ENCODE measurements at regions not wholly inside any gene's neighbourhood (a gene's known extent, or its start where the extent isn't known, plus 50 kb on each side); places are given as distances from the start of the nearest gene placed in this dataset.

DNA sequence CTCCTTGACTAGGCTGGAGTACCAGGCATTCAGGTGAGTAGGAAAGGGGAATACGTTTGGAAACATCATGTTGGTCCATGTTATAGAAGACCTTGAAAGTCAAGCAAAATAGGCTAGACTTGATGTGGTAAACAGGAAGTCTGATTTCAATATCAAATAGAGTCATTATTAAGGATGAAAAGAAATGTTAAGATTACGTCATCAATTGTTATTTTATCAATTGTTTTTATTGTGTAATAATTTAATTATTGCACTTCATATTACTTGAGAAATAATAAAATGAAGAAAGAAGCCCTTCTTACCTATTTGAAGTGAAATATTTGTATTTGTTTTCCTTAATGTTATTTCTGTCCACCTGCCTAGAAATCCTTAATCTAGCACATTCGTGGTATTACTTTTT is 361.0 kb upstream of the HAND2 start:
- no peaks in the 10 kb centered on the region for H3K9me3 ChIP-seq (ENCODE audit: control insufficient read depth, insufficient read depth, low read length)
- no peak overlapping the region for H3K27ac ChIP-seq (ENCODE audit: low read depth, low read length)
- no peak overlapping the region for H3K4me3 ChIP-seq (ENCODE audit: low read depth, low read length)
- H3K4me1 ChIP-seq (ENCODE audit: control insufficient read depth, insufficient read depth, low read length): no peaks in the 10 kb centered on the region
- no peaks in the 10 kb centered on the region for H3K27me3 ChIP-seq (ENCODE audit: control insufficient read depth, insufficient read depth, low read length)
- DNase-seq (ENCODE audit: low read depth in 4 of 6, low spot score in 6 of 6): no peak
- no peaks in the 10 kb centered on the region for H3K36me3 ChIP-seq (ENCODE audit: control insufficient read depth, insufficient read depth, low read length)
- WGBS (ENCODE audit: insufficient coverage): no CpG with 5 or more reads among the region's 3 CpGs

- H3K4me3 ChIP-seq (ENCODE audit: low read depth, low read length): no peak overlapping the region
- H3K27me3 ChIP-seq (ENCODE audit: control insufficient read depth, insufficient read depth, low read length): no peaks in the 10 kb centered on the region
- no peaks in the 10 kb centered on the region for H3K36me3 ChIP-seq (ENCODE audit: control insufficient read depth, insufficient read depth, low read length)
- H3K9me3 ChIP-seq (ENCODE audit: control insufficient read depth, insufficient read depth, low read length): no peaks in the 10 kb centered on the region
- no CpG with 5 or more reads among the region's 4 CpGs for WGBS (ENCODE audit: insufficient coverage)
- H3K27ac ChIP-seq (ENCODE audit: low read depth, low read length): no peak overlapping the region
- H3K4me1 ChIP-seq (ENCODE audit: control insufficient read depth, insufficient read depth, low read length): no peaks in the 10 kb centered on the region
- no peak for DNase-seq (ENCODE audit: low read depth in 4 of 6, low spot score in 6 of 6)
Observed at GRCh38 chr4:173883821-173884220, 353.8 kb upstream of the HAND2 start.

GRCh38 chr4:173880897-173881296 is 350.9 kb upstream of the HAND2 start:
- Histone ChIP-seq H3K4me1 (ENCODE audit: control insufficient read depth, insufficient read depth, low read length) (no peaks in the 10 kb centered on the region), H3K27me3 (ENCODE audit: control insufficient read depth, insufficient read depth, low read length) (no peaks in the 10 kb centered on the region), H3K27ac (ENCODE audit: low read depth, low read length) (no peak overlapping the region), H3K9me3 (ENCODE audit: control insufficient read depth, insufficient read depth, low read length) (no peaks in the 10 kb centered on the region), H3K4me3 (ENCODE audit: low read depth, low read length) (no peak overlapping the region), H3K36me3 (ENCODE audit: control insufficient read depth, insufficient read depth, low read length) (no peaks in the 10 kb centered on the region)
- DNase-seq (ENCODE audit: low read depth in 4 of 6, low spot score in 6 of 6): no peak
- WGBS (ENCODE audit: insufficient coverage): no CpG with 5 or more reads among the region's 1 CpG

- WGBS (ENCODE audit: insufficient coverage): no CpG with 5 or more reads among the region's 5 CpGs
- H3K4me3 ChIP-seq (ENCODE audit: low read depth, low read length): no peak overlapping the region
- H3K4me1 ChIP-seq (ENCODE audit: control insufficient read depth, insufficient read depth, low read length): no peaks in the 10 kb centered on the region
- no peaks in the 10 kb centered on the region for H3K36me3 ChIP-seq (ENCODE audit: control insufficient read depth, insufficient read depth, low read length)
- H3K9me3 ChIP-seq (ENCODE audit: control insufficient read depth, insufficient read depth, low read length): no peaks in the 10 kb centered on the region
- DNase-seq (ENCODE audit: low read depth in 4 of 6, low spot score in 6 of 6): no peak
- H3K27me3 ChIP-seq (ENCODE audit: control insufficient read depth, insufficient read depth, low read length): no peaks in the 10 kb centered on the region
- no peak overlapping the region for H3K27ac ChIP-seq (ENCODE audit: low read depth, low read length)
Observed at GRCh38 chr4:173879509-173879908, 349.5 kb upstream of the HAND2 start.

DNA sequence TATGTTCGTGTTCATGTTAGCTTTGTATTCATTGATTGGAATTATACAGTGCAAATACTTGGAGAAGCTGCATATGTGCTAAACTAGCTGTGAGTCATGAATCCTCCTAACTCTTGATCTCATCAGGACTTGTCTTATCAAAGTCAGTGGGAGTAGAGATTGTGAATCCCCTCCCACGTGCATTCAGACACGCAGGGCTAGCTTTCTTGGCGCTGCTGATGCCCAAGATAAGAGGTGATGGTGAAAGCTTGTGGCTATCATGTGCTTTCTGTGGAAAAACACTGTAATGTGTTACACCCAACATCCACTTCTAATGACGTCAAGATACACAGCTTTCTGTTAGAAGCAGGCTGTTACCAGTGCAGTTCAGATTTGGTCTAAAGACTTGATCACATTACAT is 348.7 kb upstream of the HAND2 start:
- no peak for DNase-seq (ENCODE audit: low read depth in 4 of 6, low spot score in 6 of 6)
- no peaks in the 10 kb centered on the region for H3K4me1 ChIP-seq (ENCODE audit: control insufficient read depth, insufficient read depth, low read length)
- H3K4me3 ChIP-seq (ENCODE audit: low read depth, low read length): no peak overlapping the region
- H3K36me3 ChIP-seq (ENCODE audit: control insufficient read depth, insufficient read depth, low read length): no peaks in the 10 kb centered on the region
- H3K27ac ChIP-seq (ENCODE audit: low read depth, low read length): no peak overlapping the region
- H3K27me3 ChIP-seq (ENCODE audit: control insufficient read depth, insufficient read depth, low read length): no peaks in the 10 kb centered on the region
- no CpG with 5 or more reads among the region's 5 CpGs for WGBS (ENCODE audit: insufficient coverage)
- H3K9me3 ChIP-seq (ENCODE audit: control insufficient read depth, insufficient read depth, low read length): no peaks in the 10 kb centered on the region

DNA sequence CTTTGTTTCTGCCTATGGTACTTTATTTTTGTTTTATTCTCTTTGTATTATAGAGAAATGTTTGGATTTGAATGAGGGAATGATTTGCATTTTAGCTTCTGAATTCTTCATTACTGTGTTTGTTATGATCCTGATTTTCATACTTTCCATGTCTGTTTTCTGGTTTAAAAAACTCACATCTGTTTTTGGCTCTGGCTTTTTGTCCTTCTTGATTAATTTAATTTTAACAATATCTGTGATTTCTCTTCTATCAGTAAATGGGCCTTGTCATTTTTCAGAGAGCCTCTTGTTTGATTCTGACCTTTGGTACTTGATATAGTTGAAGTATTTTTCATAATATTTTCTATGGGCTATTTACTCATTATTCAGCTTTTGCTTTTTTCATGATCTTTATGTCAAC is 341.6 kb upstream of the HAND2 start:
- Histone ChIP-seq H3K27me3 (ENCODE audit: control insufficient read depth, insufficient read depth, low read length) (no peaks in the 10 kb centered on the region), H3K27ac (ENCODE audit: low read depth, low read length) (no peak overlapping the region), H3K4me3 (ENCODE audit: low read depth, low read length) (no peak overlapping the region), H3K36me3 (ENCODE audit: control insufficient read depth, insufficient read depth, low read length) (no peaks in the 10 kb centered on the region), H3K9me3 (ENCODE audit: control insufficient read depth, insufficient read depth, low read length) (no peaks in the 10 kb centered on the region), H3K4me1 (ENCODE audit: control insufficient read depth, insufficient read depth, low read length) (no peaks in the 10 kb centered on the region)
- DNase-seq (ENCODE audit: low read depth in 4 of 6, low spot score in 6 of 6): no peak

- H3K27me3 ChIP-seq (ENCODE audit: control insufficient read depth, insufficient read depth, low read length): no peaks in the 10 kb centered on the region
- no peak for DNase-seq (ENCODE audit: low read depth in 4 of 6, low spot score in 6 of 6)
- no peak overlapping the region for H3K27ac ChIP-seq (ENCODE audit: low read depth, low read length)
- no peaks in the 10 kb centered on the region for H3K4me1 ChIP-seq (ENCODE audit: control insufficient read depth, insufficient read depth, low read length)
- no peaks in the 10 kb centered on the region for H3K36me3 ChIP-seq (ENCODE audit: control insufficient read depth, insufficient read depth, low read length)
- no peak overlapping the region for H3K4me3 ChIP-seq (ENCODE audit: low read depth, low read length)
- no CpG with 5 or more reads among the region's 3 CpGs for WGBS (ENCODE audit: insufficient coverage)
- no peaks in the 10 kb centered on the region for H3K9me3 ChIP-seq (ENCODE audit: control insufficient read depth, insufficient read depth, low read length)
Observed at GRCh38 chr4:173866322-173867026, 336.4 kb upstream of the HAND2 start.

GRCh38 chr4:173862754-173863153 is 332.7 kb upstream of the HAND2 start:
- no peaks in the 10 kb centered on the region for H3K36me3 ChIP-seq (ENCODE audit: control insufficient read depth, insufficient read depth, low read length)
- DNase-seq (ENCODE audit: low read depth in 4 of 6, low spot score in 6 of 6): no peak
- no peaks in the 10 kb centered on the region for H3K27me3 ChIP-seq (ENCODE audit: control insufficient read depth, insufficient read depth, low read length)
- no peak overlapping the region for H3K27ac ChIP-seq (ENCODE audit: low read depth, low read length)
- H3K9me3 ChIP-seq (ENCODE audit: control insufficient read depth, insufficient read depth, low read length): no peaks in the 10 kb centered on the region
- no peaks in the 10 kb centered on the region for H3K4me1 ChIP-seq (ENCODE audit: control insufficient read depth, insufficient read depth, low read length)
- no peak overlapping the region for H3K4me3 ChIP-seq (ENCODE audit: low read depth, low read length)
- WGBS (ENCODE audit: insufficient coverage): 83% methylated on average over 1 of the region's 3 CpGs

DNA sequence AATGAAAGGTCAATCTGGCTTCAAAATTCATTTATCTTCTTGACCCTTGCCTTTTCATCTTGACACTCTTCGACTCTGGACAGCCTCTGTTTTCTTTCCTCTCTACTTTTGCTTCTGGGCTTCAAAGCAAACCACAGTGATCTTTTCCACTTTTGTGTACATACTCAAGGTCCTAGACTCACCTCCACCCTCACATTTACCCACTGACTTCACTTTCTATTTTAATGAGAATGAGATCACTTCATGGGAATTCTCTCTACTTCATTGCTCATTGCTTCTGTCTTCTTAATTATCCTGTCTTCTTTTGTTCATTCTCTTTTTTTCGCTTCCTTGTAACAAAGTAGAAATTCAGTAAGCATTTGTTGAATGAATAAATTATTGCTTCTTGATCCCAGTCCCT is 330.1 kb upstream of the HAND2 start:
- H3K27ac ChIP-seq (ENCODE audit: low read depth, low read length): no peak overlapping the region

DNA sequence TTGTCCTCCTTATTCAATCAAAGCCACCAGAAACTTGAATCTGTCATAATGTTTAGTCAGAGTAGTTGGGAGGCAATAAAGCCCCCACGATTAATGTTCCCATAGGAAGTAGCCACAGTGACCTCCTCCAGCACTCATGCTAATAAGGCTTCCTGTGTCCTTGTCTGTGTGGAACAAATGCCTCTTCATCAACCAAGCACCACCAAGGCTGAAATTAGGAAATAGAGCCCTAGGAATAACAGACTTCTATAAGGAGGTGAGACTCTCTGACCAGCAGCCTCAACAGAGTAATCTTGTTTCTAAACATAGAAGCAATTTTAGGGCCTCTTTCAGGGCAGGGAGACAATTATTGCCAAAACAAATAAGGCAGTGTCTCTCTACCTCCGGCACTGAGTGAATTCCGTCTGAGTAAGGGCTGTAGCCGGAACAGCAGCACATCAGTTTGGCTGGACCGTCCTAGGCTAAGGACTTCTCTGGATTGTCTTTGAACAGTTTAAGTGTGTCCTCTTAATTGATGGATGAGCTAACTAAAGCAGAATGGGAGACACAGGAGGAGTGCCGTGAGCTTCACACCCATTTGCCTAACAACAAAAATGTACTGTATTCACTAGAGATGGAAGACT is 329.2 kb upstream of the HAND2 start:
- H3K27ac ChIP-seq (ENCODE audit: low read depth, low read length): no peak overlapping the region
- no peaks in the 10 kb centered on the region for H3K9me3 ChIP-seq (ENCODE audit: control insufficient read depth, insufficient read depth, low read length)
- WGBS (ENCODE audit: insufficient coverage): 23% methylated on average over 3 of the region's 6 CpGs

More for the DNA sequence above, 330.1 kb upstream of the HAND2 start:
- Histone ChIP-seq H3K27me3 (ENCODE audit: control insufficient read depth, insufficient read depth, low read length) (no peaks in the 10 kb centered on the region), H3K4me1 (ENCODE audit: control insufficient read depth, insufficient read depth, low read length) (no peaks in the 10 kb centered on the region), H3K4me3 (ENCODE audit: low read depth, low read length) (no peak overlapping the region), H3K36me3 (ENCODE audit: control insufficient read depth, insufficient read depth, low read length) (no peaks in the 10 kb centered on the region), H3K9me3 (ENCODE audit: control insufficient read depth, insufficient read depth, low read length) (no peaks in the 10 kb centered on the region)
- no peak for DNase-seq (ENCODE audit: low read depth in 4 of 6, low spot score in 6 of 6)
- 46% methylated on average over 1 of the region's 2 CpGs for WGBS (ENCODE audit: insufficient coverage)

More for the DNA sequence above, 329.2 kb upstream of the HAND2 start:
- H3K36me3 ChIP-seq (ENCODE audit: control insufficient read depth, insufficient read depth, low read length): no peaks in the 10 kb centered on the region
- no peak overlapping the region for H3K4me3 ChIP-seq (ENCODE audit: low read depth, low read length)
- H3K4me1 ChIP-seq (ENCODE audit: control insufficient read depth, insufficient read depth, low read length): no peaks in the 10 kb centered on the region
- H3K27me3 ChIP-seq (ENCODE audit: control insufficient read depth, insufficient read depth, low read length): no peaks in the 10 kb centered on the region
- no peak for DNase-seq (ENCODE audit: low read depth in 4 of 6, low spot score in 6 of 6)
